Body of pancreas (tissue), 4 donors: ENCODE measurements at regions not wholly inside any gene's neighbourhood (a gene's known extent, or its start where the extent isn't known, plus 50 kb on each side); places are given as distances from the start of the nearest gene placed in this dataset.

Source experiments
- CTCF ChIP-seq, 7 experiments: fragments of 450-650 bp in 4 of 7; fragments of 200-600 bp in 3 of 7; sonication (generic) in 3 of 7; IDR thresholded peaks; one replicate each; pipeline ENCODE4 v1.5.1; 2016 to 2019; ENCODE audit warnings: antibody characterized with exemption in 7 of 7
- POLR2A ChIP-seq, 3 donors: fragments of 450-650 bp; IDR thresholded peaks; one replicate each; pipeline ENCODE4 v1.6.1; 2016; ENCODE audit warnings: antibody characterized with exemption in 3 of 3, mild to moderate bottlenecking in 2 of 3

DNA sequence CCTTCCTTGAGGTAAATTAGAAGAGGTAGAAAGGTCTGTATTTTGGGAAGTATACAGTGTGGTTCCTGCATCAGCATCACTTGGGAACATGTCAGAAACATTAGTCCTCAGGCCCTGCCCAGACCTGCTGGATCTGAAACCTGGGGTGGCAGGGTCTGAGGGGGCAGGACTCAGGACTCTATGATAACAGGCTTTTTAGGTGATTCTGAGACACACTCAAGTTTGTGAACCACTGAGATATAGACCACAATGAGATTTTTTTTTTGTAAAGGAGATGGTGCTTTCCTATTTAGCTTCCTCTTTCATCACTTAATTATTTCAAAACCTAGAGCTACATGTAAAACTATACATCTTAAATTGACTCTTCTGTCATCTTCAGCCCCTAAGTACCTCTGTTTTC is 262.7 kb upstream of the SPOPL start:
- no peak for TF ChIP-seq POLR2A (IDR thresholded peaks at IDR 0.05)
- TF ChIP-seq CTCF (IDR thresholded peaks at IDR 0.05) = no peak
